Activated CD4-positive, alpha-beta T cell treated with anti-CD3 and anti-CD28 coated beads, Interleukin-2, amount 10 ng/mL, durations not matched to agents 7 days and 5 days (primary cell): ENCODE measurements at regions not wholly inside any gene's neighbourhood (a gene's known extent, or its start where the extent isn't known, plus 50 kb on each side); places are given as distances from the start of the nearest gene placed in this dataset.
A peak's percentile ranks its signal among the peaks of the same experiment; 100 is the strongest.

Experiments used
- CTCF ChIA-PET: fragments of 350-600 bp; sonication (Branson Sonifier 250); formaldehyde crosslinking; loops from one replicate; lab custom pipeline; 2021; ENCODE audit warnings: antibody characterized with exemption; lab: Charles Lee
- POLR2A ChIA-PET: fragments of 350-600 bp; sonication (Branson Sonifier 250); formaldehyde crosslinking; loops from one replicate; lab custom pipeline; 2021; ENCODE audit warnings: antibody characterized with exemption; lab: Charles Lee
- DNase-seq: peaks from one replicate; pipeline ENCODE4 v3.0.0-alpha.2; 2020
- H3K27ac Mint-ChIP-seq: one replicate; pipeline ENCODE4 v1.8.0; 2021; ENCODE audit warnings: mild to moderate bottlenecking, moderate library complexity, mixed read lengths
- H3K27me3 Mint-ChIP-seq: one replicate; pipeline ENCODE4 v1.8.0; 2021; ENCODE audit warnings: mixed read lengths
- H3K36me3 Mint-ChIP-seq: one replicate; pipeline ENCODE4 v1.8.0; 2021; ENCODE audit warnings: low read depth, mixed read lengths
- H3K4me1 Mint-ChIP-seq: one replicate; pipeline ENCODE4 v1.8.0; 2021; ENCODE audit warnings: mixed read lengths
- H3K4me3 Mint-ChIP-seq: one replicate; pipeline ENCODE4 v1.8.0; 2021; ENCODE audit warnings: mild to moderate bottlenecking, moderate library complexity, mixed read lengths
- H3K9me3 Mint-ChIP-seq: one replicate; pipeline ENCODE4 v1.8.0; 2021; ENCODE audit warnings: mixed read lengths

- peaks cover 86% of the 10 kb centered on the region for H3K4me1 Mint-ChIP-seq
- DNase-seq: no peak
- peak overlapping the region; percentile 31 for H3K4me3 Mint-ChIP-seq
- H3K36me3 Mint-ChIP-seq: peaks cover 52% of the 10 kb centered on the region
- ChIA-PET POLR2A (no interaction called here), CTCF (interaction anchor here (1.3 to 5.2 kb wide), 3 partner anchors 12 to 19 kb away, joined by 5 to 31 read pairs (median 5); no protein-coding TSS in a partner anchor)
- no peaks in the 10 kb centered on the region for H3K27me3 Mint-ChIP-seq
- peak overlapping the region; percentile 50 for H3K27ac Mint-ChIP-seq
- H3K9me3 Mint-ChIP-seq: peaks cover 29% of the 10 kb centered on the region
Observed at GRCh38 chr7:36777855-36778254, 53.6 kb upstream of the AOAH start.

GRCh38 chr7:36777062-36777461, 52.8 kb upstream of the AOAH start:
- CTCF ChIA-PET: interaction anchor here (1.3 to 5.2 kb wide), 3 partner anchors 11 to 16 kb away, joined by 3 to 31 read pairs (median 4); no protein-coding TSS in a partner anchor
- H3K4me3 Mint-ChIP-seq: peak overlapping the region; percentile 53

GRCh38 chr7:36775676-36776075, 51.4 kb upstream of the AOAH start:
- H3K27me3 Mint-ChIP-seq: no peaks in the 10 kb centered on the region
- H3K4me3 Mint-ChIP-seq: no peak overlapping the region
- H3K36me3 Mint-ChIP-seq: peaks cover 42% of the 10 kb centered on the region
- ChIA-PET CTCF (interaction anchor here (1.3 to 5.2 kb wide), 2 partner anchors 10 to 14 kb away, joined by 3 to 31 read pairs; no protein-coding TSS in a partner anchor), POLR2A (no interaction called here)
- peaks cover 28% of the 10 kb centered on the region for H3K9me3 Mint-ChIP-seq
- H3K4me1 Mint-ChIP-seq: peaks cover 64% of the 10 kb centered on the region
- H3K27ac Mint-ChIP-seq: no peak overlapping the region
- DNase-seq: no peak

More at GRCh38 chr7:36777062-36777461, 52.8 kb upstream of the AOAH start:
- Mint-ChIP-seq H3K4me1 (peaks cover 78% of the 10 kb centered on the region), H3K27me3 (no peaks in the 10 kb centered on the region), H3K27ac (peak overlapping the region; percentile 85), H3K36me3 (peaks cover 52% of the 10 kb centered on the region), H3K9me3 (peaks cover 30% of the 10 kb centered on the region)
- peak; percentile 65 for DNase-seq
- POLR2A ChIA-PET: interaction anchor here (0.6 kb wide), 1 partner anchor 53 kb away, joined by 4 read pairs; the partner anchor contains the start of gene AOAH

GRCh38 chr7:36775061-36775620, 50.8 kb upstream of the AOAH start:
- DNase-seq: no peak
- H3K36me3 Mint-ChIP-seq: peaks cover 37% of the 10 kb centered on the region
- H3K27me3 Mint-ChIP-seq: no peaks in the 10 kb centered on the region
- H3K4me1 Mint-ChIP-seq: peaks cover 59% of the 10 kb centered on the region
- H3K9me3 Mint-ChIP-seq: peaks cover 24% of the 10 kb centered on the region
- CTCF ChIA-PET: interaction anchor here (5.2 kb wide), 1 partner anchor 10 kb away, joined by 31 read pairs; no protein-coding TSS in a partner anchor
- POLR2A ChIA-PET: no interaction called here
- H3K4me3 Mint-ChIP-seq: no peak overlapping the region
- H3K27ac Mint-ChIP-seq: no peak overlapping the region
